IgD-negative memory B cell (primary cell): ENCODE measurements at regions not wholly inside any gene's neighbourhood (a gene's known extent, or its start where the extent isn't known, plus 50 kb on each side); places are given as distances from the start of the nearest gene placed in this dataset.

ENCODE experiments used
- H3K27ac Mint-ChIP-seq, 3 donors: one replicate each; pipeline ENCODE4 v1.8.0; 2020 to 2022; ENCODE audit warnings: mild to moderate bottlenecking in 3 of 3, mixed read lengths in 3 of 3, moderate library complexity in 1 of 3
- H3K27me3 Mint-ChIP-seq: one replicate; pipeline ENCODE4 v1.8.0; 2021; ENCODE audit warnings: mixed read lengths
- H3K36me3 Mint-ChIP-seq: one replicate; pipeline ENCODE4 v1.8.0; 2020; ENCODE audit warnings: mild to moderate bottlenecking, mixed read lengths
- H3K4me1 Mint-ChIP-seq, 3 donors: one replicate each; pipeline ENCODE4 v1.8.0; 2020 to 2022; ENCODE audit warnings: mixed read lengths in 3 of 3, mild to moderate bottlenecking in 1 of 3
- H3K4me3 Mint-ChIP-seq, 4 donors: one replicate each; pipeline ENCODE4 v1.8.0; 2020 to 2022; ENCODE audit warnings: mild to moderate bottlenecking in 4 of 4, mixed read lengths in 4 of 4, moderate library complexity in 3 of 4
- H3K9me3 Mint-ChIP-seq, 3 donors: one replicate each; pipeline ENCODE4 v1.8.0; 2020 to 2021; ENCODE audit warnings: mixed read lengths in 3 of 3, mild to moderate bottlenecking in 1 of 3

DNA sequence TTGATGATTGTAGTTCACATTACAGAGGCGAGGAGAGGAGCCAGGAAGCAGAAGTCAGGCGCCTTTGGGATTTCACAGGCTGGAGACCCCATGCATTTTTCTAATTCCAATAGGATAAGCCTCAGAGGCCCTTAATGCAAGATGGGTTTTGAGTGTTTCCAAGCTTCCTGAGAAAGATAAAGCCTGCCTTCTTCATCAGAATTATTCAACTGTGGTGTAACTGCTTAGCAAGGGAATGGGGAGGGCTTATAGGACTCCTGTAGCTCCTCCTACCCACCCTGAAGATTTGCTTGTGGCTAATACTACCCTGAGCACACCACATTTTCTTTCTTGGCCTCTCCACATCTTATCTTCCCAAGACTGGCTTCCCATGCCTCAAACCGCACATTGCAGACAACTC is 151.1 kb upstream of the ISX start:
- Mint-ChIP-seq H3K36me3 (peaks cover 2% of the 10 kb centered on the region), H3K27me3 (peaks cover 4% of the 10 kb centered on the region), H3K27ac (no peak overlapping the region), H3K4me1 (no peaks in the 10 kb centered on the region), H3K4me3 (no peak overlapping the region), H3K9me3 (no peaks in the 10 kb centered on the region)

DNA sequence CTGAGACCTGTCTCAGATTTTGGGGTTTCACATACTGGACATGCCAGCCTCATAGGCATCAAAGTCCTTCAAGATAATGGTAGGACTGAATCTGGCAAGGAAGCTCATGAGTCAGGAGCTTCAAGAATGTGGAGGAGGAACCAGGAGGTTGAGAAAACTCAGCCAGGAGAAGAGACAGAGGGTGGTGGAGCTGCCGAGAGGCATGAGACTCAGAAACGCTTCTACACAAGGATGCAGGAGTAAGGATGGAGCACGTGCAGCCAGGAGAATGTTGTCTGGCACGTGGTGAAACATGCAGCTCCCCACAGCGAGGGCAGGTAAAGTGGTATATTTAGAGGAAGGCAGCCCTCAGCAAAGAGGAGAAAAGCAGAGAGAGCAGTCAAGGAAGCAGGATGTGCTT is 148.7 kb upstream of the ISX start:
- Mint-ChIP-seq H3K36me3 (peaks cover 2% of the 10 kb centered on the region), H3K27me3 (peaks cover 4% of the 10 kb centered on the region), H3K4me3 (no peak overlapping the region), H3K4me1 (no peaks in the 10 kb centered on the region), H3K9me3 (peaks cover 0 to 8% (median 7%) of the 10 kb centered on the region in 3 donors), H3K27ac (no peak overlapping the region)

DNA sequence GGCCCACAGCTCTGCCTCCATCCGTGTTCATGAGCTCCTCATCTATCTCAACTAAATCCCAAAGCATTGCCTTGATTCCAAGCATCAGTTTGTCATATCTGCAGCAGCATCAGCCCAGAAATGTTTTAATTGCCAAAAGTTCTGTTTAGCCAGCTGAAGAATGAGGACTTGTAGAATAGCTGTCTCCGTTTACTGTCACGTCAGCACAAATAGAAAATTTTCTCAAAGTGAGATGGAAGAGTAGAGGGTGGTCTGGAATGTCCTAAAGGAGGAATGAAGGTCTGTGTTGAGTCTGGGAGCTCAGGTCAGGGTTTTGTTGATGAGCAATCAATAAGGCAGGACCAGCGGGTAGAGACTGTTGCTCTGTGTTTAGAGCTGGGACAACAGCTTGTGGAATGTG is 134.9 kb upstream of the ISX start:
- Mint-ChIP-seq H3K36me3 (no peaks in the 10 kb centered on the region), H3K27ac (no peak overlapping the region), H3K4me3 (no peak overlapping the region), H3K27me3 (peaks cover 2% of the 10 kb centered on the region), H3K9me3 (peaks cover 0 to 5% (median 0%) of the 10 kb centered on the region in 3 donors), H3K4me1 (no peaks in the 10 kb centered on the region)

DNA sequence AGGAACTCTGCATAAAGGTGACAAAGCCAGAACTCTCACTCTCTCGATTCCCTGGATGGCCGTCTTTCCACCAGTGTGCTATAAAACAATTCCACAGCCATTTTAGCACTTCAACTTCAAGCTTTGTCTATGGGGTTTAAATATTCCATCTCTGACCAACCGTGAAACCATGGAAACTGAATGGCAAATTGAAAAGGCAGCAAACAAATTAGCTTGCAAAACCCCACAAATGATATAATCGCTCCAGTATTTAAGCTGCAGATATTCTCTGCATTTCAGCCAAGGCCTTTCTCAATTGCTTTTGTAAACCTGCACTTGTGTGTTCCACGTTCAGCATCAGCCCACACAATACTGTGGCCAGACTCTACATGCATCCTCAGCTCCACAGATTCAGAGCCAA is 131.7 kb upstream of the ISX start:
- Mint-ChIP-seq H3K4me3 (no peak overlapping the region), H3K9me3 (peaks cover 3 to 13% (median 7%) of the 10 kb centered on the region in 3 donors), H3K27me3 (peaks cover 2% of the 10 kb centered on the region), H3K27ac (no peak overlapping the region), H3K36me3 (no peaks in the 10 kb centered on the region), H3K4me1 (no peaks in the 10 kb centered on the region)

GRCh38 chr22:34943830-34944229 is 122.1 kb upstream of the ISX start:
- Mint-ChIP-seq H3K36me3 (peaks cover 2% of the 10 kb centered on the region), H3K4me1 (no peaks in the 10 kb centered on the region), H3K27ac (no peak overlapping the region), H3K9me3 (peaks cover 3 to 16% (median 3%) of the 10 kb centered on the region in 3 donors), H3K4me3 (no peak overlapping the region), H3K27me3 (no peaks in the 10 kb centered on the region)

- Mint-ChIP-seq H3K27ac (no peak overlapping the region), H3K27me3 (no peaks in the 10 kb centered on the region), H3K4me1 (no peaks in the 10 kb centered on the region), H3K4me3 (no peak overlapping the region), H3K9me3 (no peaks in the 10 kb centered on the region), H3K36me3 (peaks cover 2% of the 10 kb centered on the region)
Observed at GRCh38 chr22:34946339-34946985, 119.5 kb upstream of the ISX start.

DNA sequence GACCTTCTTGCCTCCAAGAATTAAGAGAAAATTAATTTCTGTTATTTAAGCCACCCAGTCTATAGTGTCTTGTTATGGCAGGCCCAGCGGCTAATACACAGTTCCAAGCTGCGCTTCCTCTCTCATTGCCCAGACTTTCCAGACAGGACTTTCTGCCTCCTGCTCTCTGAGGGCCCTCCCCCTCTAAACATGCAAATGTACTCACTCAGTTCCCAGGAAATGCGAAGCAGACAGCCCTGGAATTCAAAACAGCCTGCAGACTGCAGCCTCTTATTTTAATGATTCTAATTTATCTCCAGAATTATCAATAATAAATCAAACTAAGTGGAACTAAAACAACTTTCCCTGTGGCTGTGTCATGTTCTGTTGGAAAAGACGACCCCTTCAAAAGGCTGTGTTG is 115.5 kb upstream of the ISX start:
- Mint-ChIP-seq H3K4me1 (no peaks in the 10 kb centered on the region), H3K36me3 (peaks cover 2% of the 10 kb centered on the region), H3K27ac (no peak overlapping the region), H3K9me3 (no peaks in the 10 kb centered on the region), H3K27me3 (no peaks in the 10 kb centered on the region), H3K4me3 (peak overlapping the region in 1 of 4 donors; percentile 69)

- no peak overlapping the region for H3K27ac Mint-ChIP-seq
- H3K9me3 Mint-ChIP-seq, result no peaks in the 10 kb centered on the region
- H3K36me3 Mint-ChIP-seq, result peaks cover 2% of the 10 kb centered on the region
- H3K4me1 Mint-ChIP-seq, result no peaks in the 10 kb centered on the region
- H3K4me3 Mint-ChIP-seq, result no peak overlapping the region
- no peaks in the 10 kb centered on the region for H3K27me3 Mint-ChIP-seq
Observed at GRCh38 chr22:34951212-34951611, 114.7 kb upstream of the ISX start.

DNA sequence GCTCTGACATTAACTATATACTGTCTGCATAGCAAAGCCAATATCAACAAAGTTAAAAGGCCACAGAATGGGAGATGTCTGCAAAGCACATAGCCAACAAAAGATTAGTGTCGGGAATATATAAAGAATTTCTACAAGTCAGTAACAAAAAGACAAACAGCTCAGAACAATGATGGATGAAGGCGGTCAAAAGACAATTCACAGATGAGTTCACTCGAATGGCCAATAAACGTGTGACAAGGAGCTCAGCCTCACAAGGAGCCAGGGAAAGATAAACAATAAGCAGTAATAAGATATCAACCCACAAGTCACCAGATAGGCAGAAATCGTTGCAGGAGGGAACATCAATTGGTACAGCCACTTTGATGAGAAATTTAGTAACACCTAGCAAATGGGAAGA is 106.0 kb upstream of the ISX start:
- H3K27ac Mint-ChIP-seq, result no peak overlapping the region
- peaks cover 0 to 6% (median 0%) of the 10 kb centered on the region in 3 donors for H3K9me3 Mint-ChIP-seq
- peaks cover 6% of the 10 kb centered on the region for H3K27me3 Mint-ChIP-seq
- H3K4me3 Mint-ChIP-seq, result no peak overlapping the region
- no peaks in the 10 kb centered on the region for H3K4me1 Mint-ChIP-seq
- H3K36me3 Mint-ChIP-seq, result no peaks in the 10 kb centered on the region

DNA sequence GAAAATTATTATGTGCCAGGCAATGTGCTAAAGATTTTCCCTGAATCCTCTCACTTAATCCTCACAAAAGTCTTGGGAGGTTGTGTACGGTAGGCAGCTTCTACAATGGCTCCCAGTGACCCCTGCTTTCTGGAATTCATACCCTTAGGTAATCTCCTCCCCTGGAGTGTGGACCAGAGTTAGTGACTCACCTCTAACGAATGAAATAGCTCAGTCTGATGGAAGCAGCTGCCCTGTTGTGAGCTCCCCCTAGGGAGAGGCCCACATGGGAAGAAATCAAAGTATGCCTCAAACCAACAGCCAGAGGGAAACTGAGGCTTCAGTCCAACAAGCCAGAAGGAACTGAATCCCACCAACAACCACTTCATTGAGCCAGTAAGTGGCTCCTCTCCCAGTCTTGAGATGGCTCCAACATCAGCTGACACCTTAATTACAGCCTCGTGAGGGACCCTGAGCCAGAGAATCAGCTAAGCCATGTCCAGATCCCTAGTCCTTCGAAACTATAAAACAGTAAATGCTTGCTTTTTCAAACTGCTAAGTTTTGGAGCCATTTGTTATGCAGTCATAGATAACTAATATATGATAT is 98.9 kb upstream of the ISX start:
- Mint-ChIP-seq H3K27me3 (peaks cover 4% of the 10 kb centered on the region), H3K4me1 (peaks cover 0 to 2% (median 0%) of the 10 kb centered on the region in 3 donors), H3K36me3 (no peaks in the 10 kb centered on the region), H3K27ac (no peak overlapping the region), H3K4me3 (no peak overlapping the region), H3K9me3 (peaks cover 0 to 3% (median 0%) of the 10 kb centered on the region in 3 donors)

DNA sequence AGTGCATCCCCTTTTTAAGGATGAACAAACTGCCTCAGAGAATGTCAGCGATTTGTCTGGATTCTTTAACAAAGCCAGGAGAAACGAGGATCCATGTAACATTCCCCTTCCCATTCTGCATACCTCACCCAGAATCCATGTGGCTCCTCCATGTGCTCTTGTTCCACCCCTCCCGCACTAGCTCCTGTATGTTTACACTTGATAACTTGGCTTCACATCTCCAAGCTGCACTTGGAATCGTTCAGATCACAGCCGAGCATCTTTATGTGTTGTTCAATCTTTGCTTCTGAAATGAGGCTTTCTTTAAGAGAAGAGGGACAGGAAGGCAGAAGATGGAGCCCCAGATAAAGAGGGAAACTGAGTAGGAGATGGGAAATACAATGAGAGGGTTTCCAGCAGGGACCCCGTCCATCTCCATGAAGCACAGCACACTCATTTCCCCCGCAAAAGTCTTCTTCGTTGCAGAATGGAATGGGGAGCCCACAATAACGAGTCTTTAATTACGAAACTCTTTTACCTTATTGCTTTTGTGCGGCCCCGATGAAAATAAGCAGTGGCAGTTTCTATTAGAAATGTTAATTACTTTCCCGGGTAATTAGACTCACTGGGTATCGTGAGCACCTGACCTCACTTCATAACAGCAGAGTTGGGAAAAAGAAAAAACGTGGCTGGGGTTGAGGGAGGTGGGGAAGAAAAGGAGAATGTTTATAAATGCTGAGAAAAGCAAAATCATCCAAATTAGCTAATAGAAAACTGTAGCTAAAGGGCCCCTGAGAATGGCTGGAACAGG is 96.8 kb upstream of the ISX start:
- Mint-ChIP-seq H3K4me1 (peaks cover 0 to 2% (median 0%) of the 10 kb centered on the region in 3 donors), H3K4me3 (no peak overlapping the region), H3K36me3 (no peaks in the 10 kb centered on the region), H3K27me3 (peaks cover 6% of the 10 kb centered on the region), H3K9me3 (peaks cover 0 to 3% (median 2%) of the 10 kb centered on the region in 3 donors), H3K27ac (no peak overlapping the region)

- Mint-ChIP-seq H3K27me3 (peaks cover 6% of the 10 kb centered on the region), H3K27ac (no peak overlapping the region), H3K4me3 (no peak overlapping the region), H3K9me3 (peaks cover 0 to 5% (median 3%) of the 10 kb centered on the region in 3 donors), H3K36me3 (no peaks in the 10 kb centered on the region), H3K4me1 (peaks cover 0 to 2% (median 0%) of the 10 kb centered on the region in 3 donors)
Observed at GRCh38 chr22:34971456-34971855, 94.5 kb upstream of the ISX start.

GRCh38 chr22:34972191-34972897 is 93.6 kb upstream of the ISX start:
- Mint-ChIP-seq H3K27me3 (peaks cover 6% of the 10 kb centered on the region), H3K36me3 (no peaks in the 10 kb centered on the region), H3K4me3 (no peak overlapping the region), H3K27ac (no peak overlapping the region), H3K9me3 (peaks cover 0 to 5% (median 3%) of the 10 kb centered on the region in 3 donors), H3K4me1 (peaks cover 0 to 2% (median 0%) of the 10 kb centered on the region in 3 donors)

DNA sequence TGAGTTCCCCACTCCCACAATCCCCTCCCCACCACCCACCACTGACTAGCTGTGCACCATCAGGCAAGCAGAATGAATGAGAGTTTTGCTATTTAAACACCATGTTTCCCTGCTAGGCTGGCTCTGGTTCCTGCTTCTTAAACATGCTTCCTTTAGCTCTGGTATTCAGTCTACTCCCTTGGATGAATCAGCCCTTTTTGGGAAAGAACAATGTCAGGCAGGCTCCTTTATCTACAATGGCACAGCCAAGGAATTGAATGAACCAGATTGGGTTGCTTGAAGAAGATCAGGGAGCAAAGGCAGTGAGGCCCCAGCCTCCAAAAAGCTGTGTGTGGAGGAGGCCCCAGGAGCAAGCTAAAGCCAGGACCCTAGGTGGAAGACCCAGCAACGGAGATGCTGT is 92.9 kb upstream of the ISX start:
- Mint-ChIP-seq H3K27me3 (peaks cover 6% of the 10 kb centered on the region), H3K36me3 (no peaks in the 10 kb centered on the region), H3K4me3 (no peak overlapping the region), H3K4me1 (no peaks in the 10 kb centered on the region), H3K27ac (no peak overlapping the region), H3K9me3 (peaks cover 0 to 5% (median 3%) of the 10 kb centered on the region in 3 donors)

DNA sequence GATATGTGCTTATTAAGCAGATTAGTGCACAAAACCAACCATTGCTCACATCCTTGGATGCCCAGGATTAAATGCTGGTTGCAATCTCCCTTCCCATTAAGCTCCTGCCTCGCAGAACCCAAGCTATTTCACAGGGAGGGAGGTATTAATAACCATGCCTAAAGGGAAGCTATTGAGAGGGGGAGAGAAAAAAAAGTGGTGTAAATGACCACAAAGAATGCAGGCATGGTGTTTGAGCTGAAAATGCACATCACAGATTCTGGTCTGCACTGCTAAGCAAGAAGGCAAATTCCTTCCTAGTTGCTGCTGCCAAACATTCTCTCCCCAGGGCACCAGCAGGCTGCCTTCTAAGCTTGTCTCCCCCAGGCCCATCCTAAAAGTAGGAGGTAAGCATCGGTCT is 92.0 kb upstream of the ISX start:
- Mint-ChIP-seq H3K36me3 (no peaks in the 10 kb centered on the region), H3K4me1 (no peaks in the 10 kb centered on the region), H3K27me3 (peaks cover 6% of the 10 kb centered on the region), H3K4me3 (no peak overlapping the region), H3K9me3 (peaks cover 0 to 5% (median 3%) of the 10 kb centered on the region in 3 donors), H3K27ac (no peak overlapping the region)
